Posterior cingulate gyrus (tissue), 11 donors: ENCODE measurements at regions not wholly inside any gene's neighbourhood (a gene's known extent, or its start where the extent isn't known, plus 50 kb on each side); places are given as distances from the start of the nearest gene placed in this dataset.
A peak's percentile ranks its signal among the peaks of the same experiment; 100 is the strongest.
"Not testable (repeated sequence)": the region's sequence is repeated elsewhere in the genome, so short reads cannot be mapped to it uniquely, and the experiment has no call there.

Experiments used
- DNase-seq, 10 donors: peaks; one replicate each; pipeline versions ENCODE4 v3.0.0 to v3.0.0-alpha.2; 2020 to 2021; ENCODE audit warnings: mixed read lengths in 3 of 10
- intact Hi-C: fragments of 100-400 bp; cut with DNase I; formaldehyde crosslinking; loops from one replicate; pipeline ENCODE4 v1.15.1; 2023

DNA sequence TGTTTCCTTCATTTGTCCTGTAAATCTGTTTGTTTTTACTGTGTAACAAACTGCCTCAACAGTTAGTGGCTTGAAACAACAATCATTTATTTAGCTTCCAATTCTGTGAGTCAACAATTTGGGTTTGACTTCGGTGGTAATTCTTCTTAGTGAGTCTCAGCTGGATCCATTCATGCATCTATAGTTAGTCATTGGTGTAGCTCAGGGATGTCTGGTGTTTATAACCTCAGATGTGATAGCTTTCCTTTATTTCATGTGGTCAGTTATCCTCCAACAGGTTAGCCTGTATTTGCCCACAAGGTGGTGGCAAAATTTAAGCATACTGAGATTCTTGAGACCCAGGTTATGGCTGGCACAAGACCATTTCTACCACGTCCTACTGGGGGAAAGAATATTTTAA is 1267.2 kb downstream of the RAPGEF2 start:
- intact Hi-C loops, result no loop called here
- no peak for DNase-seq

DNA sequence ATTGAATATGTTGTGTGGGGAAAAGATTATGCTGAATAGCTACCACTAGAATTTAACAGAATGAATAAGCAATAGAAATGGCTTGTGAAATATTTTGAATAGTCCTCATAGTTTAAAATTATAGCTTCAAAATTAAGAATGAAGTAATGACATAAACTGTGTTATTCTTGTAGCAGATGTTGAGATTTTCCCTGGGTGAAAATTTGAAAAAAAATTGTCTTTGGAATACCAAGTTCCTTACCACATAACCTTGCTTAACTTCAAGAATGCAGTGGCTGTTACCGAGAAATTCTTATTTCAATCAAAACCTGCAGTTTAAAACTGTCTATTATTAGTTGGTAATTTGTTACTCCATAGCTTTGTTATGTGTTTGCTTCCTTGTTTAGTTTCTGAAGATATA is 1268.6 kb downstream of the RAPGEF2 start:
- DNase-seq, result no peak
- intact Hi-C loops, result no loop called here

GRCh38 chr4:160372390-160372789 is 1269.5 kb downstream of the RAPGEF2 start:
- intact Hi-C loops, result no loop called here
- no peak for DNase-seq

DNA sequence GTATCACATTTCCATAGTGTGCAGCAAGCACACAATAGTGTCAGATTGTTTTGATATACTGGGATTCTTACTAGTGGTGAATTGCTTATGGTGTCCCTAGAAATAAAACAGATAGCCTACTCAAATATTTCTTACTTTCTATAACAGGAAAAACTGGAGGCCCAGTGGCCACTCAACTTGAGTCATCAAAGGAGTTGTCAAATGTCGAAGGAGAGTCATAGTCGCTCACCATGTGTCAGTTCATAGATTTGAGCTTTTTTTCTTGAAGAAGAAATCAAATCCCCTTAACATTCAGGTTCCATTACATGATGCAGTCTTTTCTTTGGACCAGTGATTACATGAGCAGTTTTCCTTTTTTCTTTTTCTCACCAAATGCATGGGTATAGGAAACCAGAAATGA is 1271.0 kb downstream of the RAPGEF2 start:
- intact Hi-C loops, result no loop called here
- no peak for DNase-seq

- intact Hi-C loops, result no loop called here
- no peak for DNase-seq
These were observed 1273.0 kb downstream of the RAPGEF2 start for GRCh38 chr4:160375772-160376452.

- intact Hi-C loops, result no loop called here
- DNase-seq, result no peak
These were observed 1284.0 kb downstream of the RAPGEF2 start for GRCh38 chr4:160386846-160387245.

- DNase-seq, result no peak
- intact Hi-C loops, result no loop called here
These were observed 1296.9 kb downstream of the RAPGEF2 start for GRCh38 chr4:160399826-160400225.

DNA sequence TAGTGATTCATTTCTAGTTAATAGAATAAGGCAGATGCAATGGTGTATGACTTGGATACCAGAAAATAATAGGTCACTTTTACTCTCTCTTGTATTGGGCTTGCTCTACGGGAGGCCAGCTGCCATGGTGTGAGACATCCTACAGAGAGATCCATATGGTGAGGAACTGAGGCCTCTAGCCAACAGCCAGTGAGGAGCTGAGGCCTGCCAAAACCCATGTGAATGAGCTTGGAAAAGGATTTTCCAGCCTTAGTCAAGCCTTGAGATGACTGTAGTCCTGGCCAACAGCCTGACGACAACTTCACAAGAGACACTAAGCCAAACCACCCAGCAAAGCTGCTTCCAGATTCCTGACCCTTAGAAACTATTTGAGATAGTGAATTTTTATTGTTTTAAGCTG is 1300.2 kb downstream of the RAPGEF2 start:
- intact Hi-C loops, result no loop called here
- peak in 6 of 10 donors; percentile 10 to 78 (median 30) for DNase-seq

GRCh38 chr4:160406263-160406825 is 1303.5 kb downstream of the RAPGEF2 start:
- intact Hi-C loops, result no loop called here
- peak in 1 of 10 donors; percentile 38 for DNase-seq

GRCh38 chr4:160414496-160414895 is 1311.6 kb downstream of the RAPGEF2 start:
- DNase-seq, result no peak
- intact Hi-C loops, result no loop called here

- no peak for DNase-seq
- intact Hi-C loops, result no loop called here
These were observed 1321.1 kb downstream of the RAPGEF2 start for GRCh38 chr4:160423879-160424451.

DNA sequence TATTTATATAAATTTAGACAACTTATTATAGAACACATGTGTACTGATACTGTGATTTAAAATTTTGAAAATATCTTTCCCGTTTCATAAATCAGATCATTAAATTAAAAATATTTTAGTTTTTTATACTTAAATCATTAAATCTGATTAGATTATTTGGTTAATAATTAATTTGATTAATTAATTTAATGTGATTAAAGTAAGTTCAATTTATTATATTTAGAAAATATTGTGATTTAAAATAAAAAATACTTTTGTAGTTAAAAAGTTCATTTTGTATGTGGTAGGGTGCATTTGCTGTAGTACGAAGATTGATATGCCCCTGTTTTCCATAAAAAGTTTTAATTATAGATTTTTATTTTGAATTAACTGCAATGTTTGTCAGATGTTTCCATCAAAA is 1323.4 kb downstream of the RAPGEF2 start:
- intact Hi-C loops, result no loop called here

GRCh38 chr4:160450876-160451275 is 1348.0 kb downstream of the RAPGEF2 start:
- no peak for DNase-seq
- intact Hi-C loops, result no loop called here

More for the DNA sequence above, 1323.4 kb downstream of the RAPGEF2 start:
- no peak for DNase-seq

DNA sequence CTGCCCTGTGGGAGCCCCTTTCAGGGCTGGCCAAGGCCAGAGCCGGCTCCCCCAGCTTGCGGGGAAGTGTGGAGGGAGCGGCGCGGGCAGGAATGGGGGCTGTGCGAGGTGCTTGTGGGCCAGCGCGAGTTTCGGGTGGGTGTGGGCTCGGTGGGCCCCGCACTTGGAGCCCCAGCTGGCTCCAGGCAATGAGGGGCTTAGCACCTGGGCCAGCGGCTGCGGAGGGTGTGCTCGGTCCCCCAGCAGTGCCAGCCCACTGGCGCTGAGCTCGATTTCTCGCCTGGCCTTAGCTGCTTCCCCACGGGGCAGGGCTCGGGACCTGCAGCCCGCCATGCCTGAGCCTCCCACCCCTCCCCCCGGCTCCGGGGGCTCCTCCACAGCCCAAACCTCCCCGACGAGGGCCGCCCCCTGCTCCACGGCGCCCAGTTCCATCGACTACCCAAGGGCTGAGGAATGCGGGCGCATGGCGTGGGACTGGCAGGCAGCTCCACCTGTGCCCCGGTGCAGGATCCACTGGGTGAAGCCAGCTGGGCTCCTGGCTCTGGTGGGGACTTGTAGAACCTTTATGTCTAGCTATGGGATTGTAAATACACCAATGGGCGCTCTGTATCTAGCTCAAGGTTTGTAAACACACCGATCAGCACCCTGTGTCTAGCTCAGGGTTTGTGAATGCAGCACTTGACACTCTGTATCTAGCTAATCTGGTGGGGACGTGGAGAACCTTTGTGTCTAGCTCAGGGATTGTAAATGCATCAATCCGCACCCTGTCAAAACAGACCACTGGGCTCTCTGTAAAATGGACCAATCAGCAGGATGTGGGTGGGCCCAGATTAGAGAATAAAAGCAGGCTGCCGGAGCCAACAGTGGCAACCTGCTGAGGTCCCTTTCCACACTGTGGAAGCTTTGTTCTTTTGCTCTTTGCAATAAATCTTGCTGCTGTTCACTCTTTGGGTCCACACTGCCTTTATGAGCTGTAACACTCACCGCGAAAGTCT is 1379.1 kb downstream of the RAPGEF2 start:
- peak in 2 of 10 donors; percentile 60 to 65 for DNase-seq
- intact Hi-C loops, result not testable (repeated sequence)

DNA sequence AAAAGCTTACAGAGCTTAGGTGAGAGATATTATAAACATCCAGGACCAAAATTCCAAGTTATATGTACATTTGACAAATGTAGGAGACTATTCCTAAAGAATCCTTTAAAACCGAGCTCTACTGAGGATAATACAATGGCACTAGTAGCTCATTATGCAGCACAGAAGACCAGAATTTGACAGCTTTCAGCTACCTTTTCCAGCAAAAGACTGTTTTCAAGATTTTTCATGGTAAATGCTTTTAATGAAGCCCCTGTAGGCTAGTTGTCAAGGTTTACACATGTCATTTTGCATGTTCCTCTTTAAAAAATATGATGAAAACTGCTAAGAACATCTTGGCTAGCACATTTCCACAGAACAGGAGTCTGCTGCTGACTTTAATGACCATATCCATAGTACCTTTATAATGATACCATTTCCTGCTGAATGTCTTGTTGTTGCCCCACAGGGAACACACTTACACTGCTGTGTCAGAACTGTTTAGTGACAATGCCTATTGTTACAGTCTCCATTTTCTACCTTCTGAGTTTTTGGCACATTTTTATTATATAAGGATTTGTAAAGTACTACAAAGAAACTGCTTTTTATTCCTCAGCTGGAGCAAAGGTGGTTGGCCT is 1382.3 kb downstream of the RAPGEF2 start:
- intact Hi-C loops, result no loop called here
- no peak for DNase-seq

GRCh38 chr4:160492181-160492580 is 1389.3 kb downstream of the RAPGEF2 start:
- no peak for DNase-seq
- intact Hi-C loops, result no loop called here

GRCh38 chr4:160493206-160493605 is 1390.3 kb downstream of the RAPGEF2 start:
- DNase-seq, result no peak
- intact Hi-C loops, result no loop called here

- intact Hi-C loops, result no loop called here
- DNase-seq, result no peak
These were observed 1392.5 kb downstream of the RAPGEF2 start for GRCh38 chr4:160495356-160495755.

GRCh38 chr4:160498211-160498610 is 1395.3 kb downstream of the RAPGEF2 start:
- DNase-seq, result no peak
- intact Hi-C loops, result no loop called here

DNA sequence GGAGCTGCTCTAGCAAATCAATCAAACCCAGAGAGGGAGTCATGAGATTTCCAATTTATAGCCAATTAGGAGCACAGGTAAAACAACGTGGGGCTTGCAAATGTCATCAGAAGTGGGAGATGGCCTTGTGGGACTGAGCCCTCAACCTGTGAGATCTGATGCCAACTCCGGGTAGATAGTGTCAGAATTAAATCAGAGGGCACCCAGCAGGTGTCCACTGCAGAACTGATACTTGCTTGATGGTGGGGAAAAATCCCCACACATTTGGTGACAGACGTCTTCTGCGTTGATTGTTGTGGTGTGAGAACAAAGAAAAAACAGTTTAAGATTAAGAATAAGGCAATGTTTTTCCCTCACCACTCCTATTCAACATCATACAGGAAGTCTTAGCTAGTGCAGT is 1402.8 kb downstream of the RAPGEF2 start:
- no peak for DNase-seq
- intact Hi-C loops, result no loop called here

DNA sequence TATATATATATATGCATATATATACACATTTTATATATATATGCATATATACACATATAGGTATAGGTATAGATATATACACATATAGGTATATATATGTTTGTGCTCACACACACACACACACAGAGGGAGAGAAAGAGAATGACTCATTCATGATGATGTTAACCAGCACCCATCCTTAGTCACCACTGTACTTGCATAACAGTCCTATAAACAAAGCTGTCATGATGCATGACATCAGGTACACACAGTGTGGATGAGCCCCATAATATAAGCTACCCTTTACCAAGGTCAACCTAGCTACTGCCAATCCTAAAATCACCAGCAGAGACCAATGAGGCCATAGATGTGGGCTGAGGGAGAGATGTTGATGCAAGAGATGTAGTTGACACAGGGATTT is 1408.0 kb downstream of the RAPGEF2 start:
- no peak for DNase-seq

More for the DNA sequence above, 1408.0 kb downstream of the RAPGEF2 start:
- intact Hi-C loops, result no loop called here
